GM19455 (cell line): ENCODE measurements at regions not wholly inside any gene's neighbourhood (a gene's known extent, or its start where the extent isn't known, plus 50 kb on each side); places are given as distances from the start of the nearest gene placed in this dataset.

Experiments used
- ATAC-seq: cut with Tn5 transposase; IDR thresholded peaks from one replicate; pipeline ENCODE4 v1.9.1; 2021; ENCODE audit not compliant: unreplicated experiment

GRCh38 chr10:53749439-53749838 lies 976.9 kb upstream of the MBL2 start:
- ATAC-seq: no peak

DNA sequence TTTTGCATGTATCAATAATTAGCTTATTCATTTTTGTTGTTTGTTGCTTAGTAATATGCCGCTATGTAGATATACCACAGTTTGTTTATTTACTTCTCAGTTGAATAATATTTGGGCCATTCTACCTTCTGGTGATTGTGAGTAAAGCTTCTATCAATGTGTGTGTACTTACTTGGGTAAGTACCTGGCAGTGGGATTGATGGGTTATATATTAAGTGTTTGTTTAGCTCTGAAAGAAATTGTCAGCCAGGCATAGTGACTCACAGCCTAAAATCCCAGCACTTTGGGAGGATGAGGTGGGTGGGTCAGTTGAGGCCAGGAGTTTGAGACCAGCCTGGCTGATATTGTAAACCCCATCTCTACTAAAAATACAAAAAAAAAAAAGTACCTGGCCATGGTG lies 975.7 kb upstream of the MBL2 start:
- no peak for ATAC-seq

- no peak for ATAC-seq
These were observed 972.2 kb upstream of the MBL2 start for GRCh38 chr10:53744746-53745145.

GRCh38 chr10:53744176-53744575 lies 971.6 kb upstream of the MBL2 start:
- no peak for ATAC-seq

GRCh38 chr10:53737132-53737531 lies 964.5 kb upstream of the MBL2 start:
- no peak for ATAC-seq

DNA sequence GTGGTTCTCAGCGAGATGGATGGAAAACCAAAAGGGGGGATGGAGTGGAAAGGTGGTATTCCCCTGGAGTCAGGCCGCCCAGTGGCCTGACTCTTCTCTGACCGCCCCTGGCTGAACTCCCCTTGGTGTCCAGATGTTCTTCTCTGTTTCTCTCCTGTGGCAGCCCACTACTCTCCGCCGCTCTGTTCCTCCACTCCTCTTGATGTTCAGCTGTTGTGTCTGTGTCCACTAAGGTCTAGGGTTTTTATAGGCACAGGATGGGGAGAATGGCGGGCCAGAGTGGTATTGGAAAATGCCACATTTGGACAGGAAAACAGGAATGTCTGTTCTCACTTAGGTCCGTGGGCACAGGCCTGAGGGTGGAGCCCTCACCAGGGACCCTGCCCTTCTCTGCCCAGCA lies 954.3 kb upstream of the MBL2 start:
- no peak for ATAC-seq

DNA sequence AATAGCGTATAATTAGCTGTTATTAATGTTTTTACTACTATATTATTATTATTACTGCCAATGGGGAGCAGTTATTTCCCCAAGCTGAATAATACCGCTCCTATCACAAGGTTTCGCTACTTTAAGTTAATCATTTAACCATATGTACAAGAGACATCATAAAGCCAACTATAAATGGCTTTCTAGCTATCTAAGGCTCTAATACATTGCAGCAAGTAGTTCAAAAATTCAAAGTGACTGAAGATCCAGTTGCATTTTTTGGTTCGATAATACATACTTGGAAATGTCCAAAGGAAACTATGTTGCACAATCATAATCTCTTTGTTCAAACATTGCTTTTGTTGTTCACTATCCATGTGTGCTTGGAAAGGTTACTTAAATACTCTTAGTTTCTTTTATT lies 952.0 kb upstream of the MBL2 start:
- ATAC-seq: no peak

- ATAC-seq: no peak
These were observed 947.1 kb upstream of the MBL2 start for GRCh38 chr10:53719658-53720057.

GRCh38 chr10:53716156-53716555 lies 943.6 kb upstream of the MBL2 start:
- no peak for ATAC-seq

GRCh38 chr10:53713431-53713830 lies 940.8 kb upstream of the MBL2 start:
- no peak for ATAC-seq

GRCh38 chr10:53702489-53702888 lies 929.9 kb upstream of the MBL2 start:
- no peak for ATAC-seq

DNA sequence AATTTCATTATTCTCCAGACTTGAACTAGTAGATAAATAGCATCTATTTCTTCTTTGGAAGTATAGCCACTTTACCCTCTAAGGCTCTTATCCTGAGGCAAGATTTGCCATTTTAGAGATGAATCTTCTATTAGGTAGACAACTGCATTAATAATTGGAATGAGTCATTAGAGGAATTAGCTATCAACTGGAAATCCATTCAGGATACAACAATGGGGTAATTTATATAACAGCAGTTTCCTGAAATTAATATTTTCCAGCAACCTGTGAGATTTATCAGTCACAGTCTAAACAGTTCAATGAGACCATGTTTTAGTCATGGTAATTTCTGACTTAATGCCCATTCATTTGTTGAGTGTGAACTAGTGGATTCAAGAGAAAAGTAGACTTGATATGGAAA lies 928.6 kb upstream of the MBL2 start:
- no peak for ATAC-seq

- no peak for ATAC-seq
These were observed 927.7 kb upstream of the MBL2 start for GRCh38 chr10:53700278-53700677.

DNA sequence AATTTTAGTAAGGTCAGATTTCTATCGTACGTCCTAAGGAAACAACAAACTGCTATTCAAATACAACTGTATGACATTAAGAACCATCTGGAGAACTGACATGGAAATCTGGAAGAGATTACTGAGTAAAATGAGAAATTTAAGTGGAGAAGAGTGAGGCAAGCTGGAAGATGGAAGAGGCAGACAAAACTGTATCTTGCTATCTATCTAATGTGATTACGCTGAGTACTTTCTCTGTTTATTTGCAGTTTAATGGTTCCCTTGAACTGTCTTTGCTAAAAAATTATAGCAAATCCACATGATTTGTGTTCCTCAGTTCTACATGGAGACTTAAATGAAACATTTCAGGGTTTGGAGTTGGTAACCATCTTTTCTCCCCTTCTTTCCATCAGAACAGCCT lies 927.1 kb upstream of the MBL2 start:
- ATAC-seq: no peak

GRCh38 chr10:53699231-53699630 lies 926.6 kb upstream of the MBL2 start:
- ATAC-seq: no peak

GRCh38 chr10:53697038-53697437 lies 924.5 kb upstream of the MBL2 start:
- ATAC-seq: no peak

GRCh38 chr10:53690524-53691240 lies 918.1 kb upstream of the MBL2 start:
- no peak for ATAC-seq

DNA sequence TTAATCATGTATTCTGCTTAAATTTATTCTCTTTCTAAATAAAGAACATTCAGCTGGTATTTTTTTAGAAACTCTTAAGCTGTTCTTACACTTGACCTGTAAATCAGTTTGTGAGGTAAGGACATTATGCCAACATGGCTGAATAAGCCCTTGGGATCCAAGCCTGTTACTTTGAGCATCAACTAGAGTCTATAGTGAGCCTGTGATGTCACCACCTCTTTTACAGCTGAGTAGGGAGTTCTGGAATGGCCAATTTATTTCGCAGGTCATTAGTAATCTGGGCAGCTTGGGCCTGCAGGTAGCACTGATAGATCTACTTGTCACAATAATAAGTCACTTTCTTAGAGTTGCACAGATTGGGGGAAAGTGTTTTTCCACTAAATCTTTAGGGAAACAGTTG lies 915.2 kb upstream of the MBL2 start:
- ATAC-seq: no peak

GRCh38 chr10:53682885-53683284 lies 910.3 kb upstream of the MBL2 start:
- ATAC-seq: no peak

GRCh38 chr10:53682458-53682857 lies 909.9 kb upstream of the MBL2 start:
- ATAC-seq: no peak

DNA sequence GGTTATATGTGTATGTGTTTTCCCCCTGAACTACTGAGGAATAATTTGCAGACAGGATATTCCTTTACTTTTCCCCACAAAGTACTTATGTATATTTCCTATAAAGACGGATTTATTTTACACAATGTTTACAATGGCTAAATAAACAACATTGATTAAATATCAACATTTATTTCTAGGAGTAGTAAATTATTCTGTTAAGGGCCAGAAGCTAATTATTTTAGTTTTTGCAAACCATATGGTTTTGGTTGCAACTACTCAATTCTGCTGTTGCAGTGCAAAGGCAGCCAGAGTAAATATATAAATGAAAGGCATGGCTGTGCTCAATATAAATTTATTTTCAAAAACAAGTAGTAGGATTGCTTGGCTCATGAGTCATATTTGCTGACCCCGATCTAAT lies 907.1 kb upstream of the MBL2 start:
- no peak for ATAC-seq

- ATAC-seq: no peak
These were observed 902.6 kb upstream of the MBL2 start for GRCh38 chr10:53675177-53675576.

DNA sequence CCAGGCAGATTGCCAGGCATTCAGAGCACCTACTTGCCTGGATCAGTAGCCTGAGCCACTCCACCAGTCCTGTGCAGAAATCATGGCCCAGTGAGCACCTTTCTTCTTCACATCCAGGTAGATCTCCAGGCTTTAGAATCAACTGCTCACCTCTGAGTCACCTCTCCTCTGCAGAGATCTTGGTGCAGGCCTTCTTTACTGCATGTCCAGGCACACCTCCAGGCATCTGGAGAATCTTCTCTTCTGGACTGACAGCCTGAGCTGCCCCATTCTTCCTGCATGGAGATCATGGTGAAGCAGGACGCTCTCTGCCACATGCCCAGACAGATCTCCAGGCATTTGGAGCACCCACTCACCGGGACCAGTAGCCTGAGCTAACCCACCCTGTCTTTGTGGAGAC lies 894.5 kb upstream of the MBL2 start:
- no peak for ATAC-seq
